ENCODE measurements at regions not wholly inside any gene's neighbourhood (a gene's known extent, or its start where the extent isn't known, plus 50 kb on each side); places are given as distances from the start of the nearest gene placed in this dataset.

GRCh38 chr1:80363689-80364475 lies 1357.4 kb upstream of the ADGRL4 start:
- Histone ChIP-seq H3K27ac (ENCODE audit: low read depth, low read length) (no peak overlapping the region), H2AFZ (ENCODE audit: low read length) (no peak overlapping the region), H4K8ac (ENCODE audit: extremely low read depth, insufficient read depth, low read length) (no peak overlapping the region), H3K79me2 (ENCODE audit: control insufficient read depth in 1 of 2, insufficient read depth in 2 of 2, low read length in 2 of 2) (no peaks in the 10 kb centered on the region), H4K91ac (replicated peaks; ENCODE audit: insufficient read length, low read length) (no peak overlapping the region), H3K27me3 (replicated peaks in 1 of 4; ENCODE audit: control insufficient read depth in 3 of 4, extremely low read depth in 1 of 4, insufficient read depth in 3 of 4, low read length in 3 of 4) (no peaks in the 10 kb centered on the region), H2BK15ac (ENCODE audit: low read length) (no peak overlapping the region), H3K23ac (ENCODE audit: insufficient read length) (no peak overlapping the region), H3K4ac (replicated peaks; ENCODE audit: insufficient read length, low read depth, low read length) (no peak overlapping the region), H3K23me2 (ENCODE audit: low read depth, low read length) (no peaks in the 10 kb centered on the region; the same call in 1 of the 2 replicates), H3K14ac (ENCODE audit: insufficient read length) (no peak overlapping the region), H3K4me2 (ENCODE audit: insufficient read depth in 1 of 2, low read depth in 2 of 2, low read length in 2 of 2) (no peak overlapping the region), H2AK5ac (ENCODE audit: low read depth, low read length) (no peak overlapping the region), H2BK120ac (replicated peaks; ENCODE audit: low read depth, low read length) (no peak overlapping the region), H2BK12ac (ENCODE audit: low read depth, low read length) (no peak overlapping the region), H4K5ac (ENCODE audit: insufficient read length, low read depth, low read length) (no peak overlapping the region), H3K4me3 (ENCODE audit: extremely low read depth in 1 of 4, insufficient read depth in 2 of 4, low read depth in 3 of 4, low read length in 4 of 4) (no peak overlapping the region), H3K56ac (replicated peaks; ENCODE audit: insufficient read length, low read depth, low read length) (no peak overlapping the region), H4K20me1 (replicated peaks in 1 of 2; ENCODE audit: control insufficient read depth in 1 of 2, insufficient read depth in 2 of 2, low read length in 2 of 2) (no peaks in the 10 kb centered on the region), H3K4me1 (replicated peaks in 1 of 4; ENCODE audit: control insufficient read depth in 3 of 4, insufficient read depth in 4 of 4, low read length in 3 of 4) (no peaks in the 10 kb centered on the region), H3K9ac (replicated peaks in 1 of 4; ENCODE audit: extremely low read depth in 1 of 4, low read depth in 3 of 4, low read length in 3 of 4) (no peak overlapping the region), H2BK20ac (ENCODE audit: low read length) (no peak overlapping the region), H3K36me3 (ENCODE audit: control insufficient read depth in 2 of 4, insufficient read depth in 4 of 4, low read length in 3 of 4) (no peaks in the 10 kb centered on the region), H3K79me1 (ENCODE audit: low read depth, low read length) (no peaks in the 10 kb centered on the region), H3K18ac (ENCODE audit: extremely low read depth, low read length) (no peak overlapping the region), H3K9me3 (ENCODE audit: insufficient read depth in 2 of 2, low read depth in 1 of 2, low read length in 1 of 2) (no peaks in the 10 kb centered on the region), H2BK5ac (ENCODE audit: low read depth, low read length) (no peak overlapping the region)
- TF ChIP-seq PHF8 (conservative IDR thresholded peaks at IDR 0.05; ENCODE audit: low read depth, low read length), result no peak
- TF ChIP-seq HDAC2 (IDR thresholded peaks at IDR 0.05; ENCODE audit: borderline replicate concordance in 1 of 2, low read depth in 2 of 2, low read length in 2 of 2), result no peak
- no peak for TF ChIP-seq MAFK (IDR thresholded peaks at IDR 0.05; ENCODE audit: low read depth, low read length)
- no peak for TF ChIP-seq BRCA1 (IDR thresholded peaks at IDR 0.05; ENCODE audit: low read depth, low read length)
- CTCF ChIA-PET (ENCODE audit: partially characterized antibody), result no interaction called here
- FAIRE-seq, result no peak
- 95% methylated on average over 5 of the region's 5 CpGs; no CpG with 5 or more reads in 1 of the 2 experiments for WGBS, 2 experiments (ENCODE audit: extremely low coverage in 1 of 2, insufficient coverage in 1 of 2, insufficient read length in 1 of 2, insufficient replicate concordance in 2 of 2, low coverage in 1 of 2, low lambda C conversion rate in 2 of 2, missing lambda C conversion rate in 1 of 2)
- POLR2A ChIA-PET (ENCODE audit: partially characterized antibody), result no interaction called here
- no peak for DNase-seq (ENCODE audit: low read depth in 1 of 2, low spot score in 2 of 2)

All from H1 (cell line).